Mucosa of rectum (tissue), 2 donors: ENCODE measurements at regions not wholly inside any gene's neighbourhood (a gene's known extent, or its start where the extent isn't known, plus 50 kb on each side); places are given as distances from the start of the nearest gene placed in this dataset.

Experiments
- H3K27ac ChIP-seq, 2 donors: one replicate each; pipeline ENCODE4 v1.7.0; 2013; ENCODE audit warnings: inconsistent platforms in 2 of 2, low read depth in 2 of 2, low read length in 2 of 2
- H3K27me3 ChIP-seq, 2 donors: one replicate each; pipeline ENCODE4 v1.7.0; 2013; ENCODE audit warnings: low read length in 2 of 2; ENCODE audit not compliant: control insufficient read depth in 2 of 2, insufficient read depth in 2 of 2
- H3K36me3 ChIP-seq, 2 donors: one replicate each; pipeline ENCODE4 v1.7.0; 2013; ENCODE audit warnings: low read length in 2 of 2; ENCODE audit not compliant: control insufficient read depth in 2 of 2, insufficient read depth in 2 of 2
- H3K4me1 ChIP-seq, 2 donors: one replicate each; pipeline ENCODE4 v1.7.0; 2013; ENCODE audit warnings: low read length in 2 of 2, mild to moderate bottlenecking in 1 of 2; ENCODE audit not compliant: control insufficient read depth in 2 of 2, insufficient read depth in 2 of 2
- H3K4me3 ChIP-seq, 2 donors: one replicate each; pipeline ENCODE4 v1.7.0; 2013; ENCODE audit warnings: low read length in 2 of 2
- H3K9ac ChIP-seq, 2 donors: one replicate each; pipeline ENCODE4 v1.7.0; 2013; ENCODE audit warnings: low read length in 2 of 2, low read depth in 1 of 2, mild to moderate bottlenecking in 1 of 2
- H3K9me3 ChIP-seq, 2 donors: one replicate each; pipeline ENCODE4 v1.7.0; 2013; ENCODE audit warnings: low read length in 2 of 2; ENCODE audit not compliant: control insufficient read depth in 2 of 2
- donor health status: healthy.
- donor health status: Normal muscosa, but diverticular disease.

- no peaks in the 10 kb centered on the region for H3K36me3 ChIP-seq
- no peaks in the 10 kb centered on the region for H3K4me1 ChIP-seq
- H3K4me3 ChIP-seq = no peak overlapping the region
- peaks cover 0 to 5% of the 10 kb centered on the region in 2 donors for H3K27me3 ChIP-seq
- no peaks in the 10 kb centered on the region for H3K9me3 ChIP-seq
- no peak overlapping the region for H3K27ac ChIP-seq
- no peak overlapping the region for H3K9ac ChIP-seq
These were observed 87.9 kb downstream of the INHBB start for GRCh38 chr2:120433816-120434290.

GRCh38 chr2:120434492-120435308 lies 88.8 kb downstream of the INHBB start:
- Histone ChIP-seq H3K9me3 (no peaks in the 10 kb centered on the region), H3K36me3 (no peaks in the 10 kb centered on the region), H3K4me3 (no peak overlapping the region), H3K27ac (no peak overlapping the region), H3K9ac (no peak overlapping the region), H3K27me3 (peaks cover 2 to 7% of the 10 kb centered on the region in 2 donors), H3K4me1 (no peaks in the 10 kb centered on the region)

- Histone ChIP-seq H3K9ac (no peak overlapping the region), H3K4me1 (no peaks in the 10 kb centered on the region), H3K9me3 (no peaks in the 10 kb centered on the region), H3K36me3 (no peaks in the 10 kb centered on the region), H3K4me3 (no peak overlapping the region), H3K27me3 (peaks cover 9 to 11% of the 10 kb centered on the region in 2 donors), H3K27ac (no peak overlapping the region)
These were observed 89.9 kb downstream of the INHBB start for GRCh38 chr2:120435671-120436459.

GRCh38 chr2:120436460-120436739 lies 90.5 kb downstream of the INHBB start:
- Histone ChIP-seq H3K27me3 (peaks cover 14% of the 10 kb centered on the region in 2 donors), H3K9me3 (no peaks in the 10 kb centered on the region), H3K27ac (no peak overlapping the region), H3K36me3 (no peaks in the 10 kb centered on the region), H3K4me3 (no peak overlapping the region), H3K9ac (no peak overlapping the region), H3K4me1 (no peaks in the 10 kb centered on the region)

GRCh38 chr2:120436885-120437603 lies 91.1 kb downstream of the INHBB start:
- Histone ChIP-seq H3K9ac (no peak overlapping the region), H3K27ac (no peak overlapping the region), H3K27me3 (peaks cover 14 to 16% of the 10 kb centered on the region in 2 donors), H3K9me3 (no peaks in the 10 kb centered on the region), H3K4me3 (no peak overlapping the region), H3K36me3 (no peaks in the 10 kb centered on the region), H3K4me1 (peaks cover 2 to 4% of the 10 kb centered on the region in 2 donors)

- Histone ChIP-seq H3K36me3 (no peaks in the 10 kb centered on the region), H3K27ac (no peak overlapping the region), H3K27me3 (peaks cover 16 to 21% of the 10 kb centered on the region in 2 donors), H3K4me3 (no peak overlapping the region), H3K9ac (no peak overlapping the region), H3K9me3 (no peaks in the 10 kb centered on the region), H3K4me1 (peaks cover 7% of the 10 kb centered on the region in 2 donors)
These were observed 91.7 kb downstream of the INHBB start for GRCh38 chr2:120437604-120438000.

GRCh38 chr2:120438301-120439066 lies 92.5 kb downstream of the INHBB start:
- no peaks in the 10 kb centered on the region for H3K9me3 ChIP-seq
- H3K27ac ChIP-seq = no peak overlapping the region
- no peak overlapping the region for H3K9ac ChIP-seq
- peaks cover 18 to 25% of the 10 kb centered on the region in 2 donors for H3K27me3 ChIP-seq
- no peaks in the 10 kb centered on the region for H3K36me3 ChIP-seq
- H3K4me3 ChIP-seq = no peak overlapping the region
- H3K4me1 ChIP-seq = peaks cover 9 to 10% of the 10 kb centered on the region in 2 donors

- Histone ChIP-seq H3K9me3 (no peaks in the 10 kb centered on the region), H3K9ac (no peak overlapping the region), H3K4me1 (peaks cover 9 to 10% of the 10 kb centered on the region in 2 donors), H3K4me3 (no peak overlapping the region), H3K27me3 (peaks cover 21 to 25% of the 10 kb centered on the region in 2 donors), H3K27ac (no peak overlapping the region), H3K36me3 (no peaks in the 10 kb centered on the region)
These were observed 93.1 kb downstream of the INHBB start for GRCh38 chr2:120439067-120439368.

- Histone ChIP-seq H3K4me3 (no peak overlapping the region), H3K27me3 (peaks cover 21 to 28% of the 10 kb centered on the region in 2 donors), H3K36me3 (no peaks in the 10 kb centered on the region), H3K27ac (no peak overlapping the region), H3K9me3 (no peaks in the 10 kb centered on the region), H3K4me1 (peaks cover 9 to 10% of the 10 kb centered on the region in 2 donors), H3K9ac (no peak overlapping the region)
These were observed 93.9 kb downstream of the INHBB start for GRCh38 chr2:120439637-120440384.
